ENCODE measurements at regions not wholly inside any gene's neighbourhood (a gene's known extent, or its start where the extent isn't known, plus 50 kb on each side); places are given as distances from the start of the nearest gene placed in this dataset.

GRCh38 chrX:1788300-1788911, 173.5 kb downstream of the ASMT start:
- TF ChIP-seq POLR2AphosphoS5 (IDR thresholded peaks at IDR 0.05): no peak
- TF ChIP-seq CTCF (IDR thresholded peaks at IDR 0.05): no peak
- no peak for TF ChIP-seq EP300 (IDR thresholded peaks at IDR 0.05)
- TF ChIP-seq POLR2A (IDR thresholded peaks at IDR 0.05; ENCODE audit: low read depth): no peak
- WGBS: 93% methylated on average over 3 of the region's 5 CpGs
- no peaks in the 10 kb centered on the region for H3K36me3 ChIP-seq

GRCh38 chrX:1792636-1793035, 177.8 kb downstream of the ASMT start:
- TF ChIP-seq EP300 (IDR thresholded peaks at IDR 0.05) (no peak), CTCF (IDR thresholded peaks at IDR 0.05) (no peak)
- H3K36me3 ChIP-seq: no peaks in the 10 kb centered on the region
- peaks cover 0 to 7% (median 0%) of the 10 kb centered on the region in 4 donors for H3K27me3 ChIP-seq
- intact Hi-C loops (cut with DNase I): no loop called here
- 60% methylated on average over 1 of the region's 1 CpG for WGBS
- no peaks in the 10 kb centered on the region for H3K4me1 ChIP-seq
- peaks cover 0 to under 1% (median 0%) of the 10 kb centered on the region in 4 donors for H3K9me3 ChIP-seq
- DNase-seq (ENCODE audit: extremely low spot score): peak; percentile 74
- H3K4me3 ChIP-seq: no peak overlapping the region
- H3K27ac ChIP-seq (replicated peaks in 1 of 4): no peak overlapping the region

More at GRCh38 chrX:1788300-1788911, 173.5 kb downstream of the ASMT start:
- no peaks in the 10 kb centered on the region for H3K4me1 ChIP-seq
- intact Hi-C loops (cut with DNase I): no loop called here
- H3K27me3 ChIP-seq: peaks cover 0 to 8% (median 0%) of the 10 kb centered on the region in 4 donors
- peak; percentile 62 for DNase-seq (ENCODE audit: extremely low spot score)
- H3K9me3 ChIP-seq: peaks cover 0 to 30% (median 8%) of the 10 kb centered on the region in 4 donors
- no peak overlapping the region for H3K27ac ChIP-seq (replicated peaks in 1 of 4)
- H3K4me3 ChIP-seq: no peak overlapping the region

GRCh38 chrX:1794586-1794985, 179.7 kb downstream of the ASMT start:
- Histone ChIP-seq H3K27me3 (peaks cover 0 to 4% (median 0%) of the 10 kb centered on the region in 4 donors), H3K4me3 (no peak overlapping the region), H3K36me3 (no peaks in the 10 kb centered on the region), H3K27ac (replicated peaks in 1 of 4) (no peak overlapping the region), H3K9me3 (no peaks in the 10 kb centered on the region), H3K4me1 (no peaks in the 10 kb centered on the region)
- 76% methylated on average over 4 of the region's 9 CpGs for WGBS
- no peak for TF ChIP-seq POLR2A (IDR thresholded peaks at IDR 0.05; ENCODE audit: low read depth)
- TF ChIP-seq CTCF (IDR thresholded peaks at IDR 0.05): no peak
- TF ChIP-seq POLR2AphosphoS5 (IDR thresholded peaks at IDR 0.05): no peak
- TF ChIP-seq EP300 (IDR thresholded peaks at IDR 0.05): no peak
- intact Hi-C loops (cut with DNase I): no loop called here
- DNase-seq (ENCODE audit: extremely low spot score): no peak

- TF ChIP-seq CTCF (IDR thresholded peaks at IDR 0.05) (no peak), POLR2AphosphoS5 (IDR thresholded peaks at IDR 0.05) (no peak), EP300 (IDR thresholded peaks at IDR 0.05) (no peak), POLR2A (IDR thresholded peaks at IDR 0.05; ENCODE audit: low read depth) (no peak)
- Histone ChIP-seq H3K27ac (replicated peaks in 1 of 4) (no peak overlapping the region), H3K4me1 (no peaks in the 10 kb centered on the region), H3K36me3 (no peaks in the 10 kb centered on the region), H3K9me3 (no peaks in the 10 kb centered on the region), H3K27me3 (peaks cover 0 to 22% (median 0%) of the 10 kb centered on the region in 4 donors), H3K4me3 (no peak overlapping the region)
- intact Hi-C loops (cut with DNase I): no loop called here
- DNase-seq (ENCODE audit: extremely low spot score): no peak
- 94% methylated on average over 6 of the region's 6 CpGs for WGBS
These were observed 188.1 kb downstream of the ASMT start for GRCh38 chrX:1802912-1803311.

- Histone ChIP-seq H3K36me3 (no peaks in the 10 kb centered on the region), H3K9me3 (no peaks in the 10 kb centered on the region), H3K4me1 (no peaks in the 10 kb centered on the region), H3K27me3 (peaks cover 0 to 28% (median 0%) of the 10 kb centered on the region in 4 donors), H3K4me3 (no peak overlapping the region), H3K27ac (replicated peaks in 1 of 4) (no peak overlapping the region)
- TF ChIP-seq CTCF (IDR thresholded peaks at IDR 0.05) (no peak), POLR2A (IDR thresholded peaks at IDR 0.05; ENCODE audit: low read depth) (no peak), EP300 (IDR thresholded peaks at IDR 0.05) (no peak), POLR2AphosphoS5 (IDR thresholded peaks at IDR 0.05) (no peak)
- 89% methylated on average over 3 of the region's 3 CpGs for WGBS
- no peak for DNase-seq (ENCODE audit: extremely low spot score)
- intact Hi-C loops (cut with DNase I): no loop called here
These were observed 188.9 kb downstream of the ASMT start for GRCh38 chrX:1803741-1804140.

All from esophagus muscularis mucosa (tissue), 4 donors.